ENCODE measurements at regions not wholly inside any gene's neighbourhood (a gene's known extent, or its start where the extent isn't known, plus 50 kb on each side); places are given as distances from the start of the nearest gene placed in this dataset.
A peak's percentile ranks its signal among the peaks of the same experiment; 100 is the strongest.
"Not testable (repeated sequence)": the region's sequence is repeated elsewhere in the genome, so short reads cannot be mapped to it uniquely, and the experiment has no call there.

- no peak for DNase-seq
- in situ Hi-C loops (cut with HindIII; ENCODE audit: low pct_ligation_motif_present, low pct_unique_long_range_greater_than_20kb, low sequenced_read_pairs): no loop called here
Measured at GRCh38 chr1:228839656-228840055, 104.4 kb downstream of the RHOU start.

GRCh38 chr1:228841632-228842031, 106.4 kb downstream of the RHOU start:
- no peak for DNase-seq
- in situ Hi-C loops (cut with HindIII; ENCODE audit: low pct_ligation_motif_present, low pct_unique_long_range_greater_than_20kb, low sequenced_read_pairs): no loop called here

GRCh38 chr1:228842094-228842775, 107.0 kb downstream of the RHOU start:
- in situ Hi-C loops (cut with HindIII; ENCODE audit: low pct_ligation_motif_present, low pct_unique_long_range_greater_than_20kb, low sequenced_read_pairs): no loop called here
- DNase-seq: peak; percentile 82

DNA sequence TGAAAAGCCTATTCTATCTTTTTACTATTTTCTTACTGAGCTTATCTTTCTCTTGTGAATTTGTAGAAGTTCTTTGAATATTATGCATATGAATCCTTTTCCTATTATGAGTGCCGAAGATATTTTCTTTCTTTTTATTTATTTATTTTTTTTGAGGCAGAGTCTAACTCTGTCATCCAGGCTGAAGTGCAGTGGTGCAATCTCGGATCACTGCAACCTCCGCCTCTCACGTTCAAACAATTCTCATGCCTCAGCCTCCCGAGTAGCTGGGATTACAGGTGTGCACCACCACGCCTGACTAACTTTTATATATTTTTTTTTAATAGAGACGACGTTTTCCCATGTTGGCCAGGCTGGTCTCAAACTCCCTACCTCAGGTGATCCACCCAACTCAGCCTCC, 109.8 kb downstream of the RHOU start:
- in situ Hi-C loops (cut with HindIII; ENCODE audit: low pct_ligation_motif_present, low pct_unique_long_range_greater_than_20kb, low sequenced_read_pairs): no loop called here
- no peak for DNase-seq

- no peak for DNase-seq
- in situ Hi-C loops (cut with HindIII; ENCODE audit: low pct_ligation_motif_present, low pct_unique_long_range_greater_than_20kb, low sequenced_read_pairs): no loop called here
Measured at GRCh38 chr1:228846952-228847351, 111.7 kb downstream of the RHOU start.

GRCh38 chr1:228847451-228847850, 112.2 kb downstream of the RHOU start:
- in situ Hi-C loops (cut with HindIII; ENCODE audit: low pct_ligation_motif_present, low pct_unique_long_range_greater_than_20kb, low sequenced_read_pairs); DNase-seq: not testable (repeated sequence)

- in situ Hi-C loops (cut with HindIII; ENCODE audit: low pct_ligation_motif_present, low pct_unique_long_range_greater_than_20kb, low sequenced_read_pairs): no loop called here
- DNase-seq: no peak
Measured at GRCh38 chr1:228848406-228848805, 113.1 kb downstream of the RHOU start.

DNA sequence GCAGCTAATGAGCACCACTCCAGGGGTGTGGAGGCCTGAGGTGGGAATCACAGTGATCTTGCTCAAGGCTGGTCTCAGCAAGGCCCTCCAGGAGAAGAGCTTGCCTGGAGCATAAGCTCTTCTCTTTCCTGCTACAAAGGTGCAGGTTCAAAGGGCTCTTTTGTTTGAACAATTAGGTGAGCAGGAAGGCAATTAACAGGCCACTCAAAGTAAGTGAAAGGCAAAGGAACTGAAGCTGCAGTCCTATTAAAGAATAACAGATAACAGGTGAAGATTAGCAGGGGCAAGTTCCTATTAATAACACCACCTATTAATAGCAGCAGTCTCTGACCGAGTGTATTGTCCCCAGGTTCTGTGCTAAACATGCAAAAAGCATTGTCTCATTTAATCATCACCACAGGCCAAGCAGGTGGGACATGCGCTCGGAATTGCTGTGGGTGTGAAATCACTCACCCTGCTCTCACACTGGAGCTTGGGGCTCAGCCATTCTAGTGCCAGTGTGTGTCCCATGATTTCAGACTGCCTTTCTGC, 113.8 kb downstream of the RHOU start:
- in situ Hi-C loops (cut with HindIII; ENCODE audit: low pct_ligation_motif_present, low pct_unique_long_range_greater_than_20kb, low sequenced_read_pairs): no loop called here
- DNase-seq: no peak

DNA sequence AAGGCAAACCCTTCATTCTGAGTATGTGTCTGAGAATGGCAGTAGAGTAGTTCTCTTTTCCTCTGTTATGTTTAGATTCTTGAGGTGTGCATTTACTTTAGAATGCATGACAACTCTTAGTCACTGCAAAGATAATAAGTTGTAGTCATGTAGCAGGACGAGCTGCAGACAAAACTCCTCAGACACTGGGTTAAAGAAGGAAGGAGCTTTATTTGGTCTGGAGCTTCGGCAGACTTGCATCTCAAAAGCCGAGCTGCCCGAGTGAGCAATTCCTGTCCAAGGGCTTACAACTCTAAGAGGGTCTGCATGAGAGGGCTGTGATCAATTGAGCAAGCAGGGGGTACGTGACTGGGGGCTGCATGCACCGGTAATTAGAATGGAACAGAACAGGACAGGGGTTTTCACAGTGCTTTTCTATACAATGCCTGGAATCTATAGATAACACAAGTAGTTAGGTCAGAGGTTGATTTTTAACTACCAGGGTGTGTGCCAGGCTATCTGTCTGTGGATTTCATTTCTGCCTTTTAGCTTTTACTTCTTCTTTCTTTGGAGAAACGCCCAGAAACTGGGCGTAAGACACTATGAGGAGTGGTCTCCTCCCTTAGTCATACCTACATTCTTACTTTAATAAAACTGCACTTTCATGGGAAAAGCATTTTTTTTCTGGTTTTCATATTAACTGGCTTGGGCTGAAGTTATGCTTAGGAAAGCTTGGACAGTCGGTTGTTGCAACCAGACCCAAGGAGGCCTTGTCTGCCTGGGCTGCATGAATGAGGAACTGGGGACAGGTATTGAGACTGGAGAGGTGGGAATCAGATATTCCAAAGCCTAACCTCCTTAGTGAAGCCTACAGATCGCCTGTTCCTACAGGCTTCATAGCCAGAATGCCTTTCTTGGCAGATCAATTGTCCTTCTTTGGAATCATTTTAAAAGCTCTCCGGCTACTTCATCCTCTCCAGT, 115.1 kb downstream of the RHOU start:
- peak; percentile 26 for DNase-seq
- in situ Hi-C loops (cut with HindIII; ENCODE audit: low pct_ligation_motif_present, low pct_unique_long_range_greater_than_20kb, low sequenced_read_pairs): no loop called here

- in situ Hi-C loops (cut with HindIII; ENCODE audit: low pct_ligation_motif_present, low pct_unique_long_range_greater_than_20kb, low sequenced_read_pairs): no loop called here
- no peak for DNase-seq
Measured at GRCh38 chr1:228851193-228851592, 115.9 kb downstream of the RHOU start.

- DNase-seq: no peak
- in situ Hi-C loops (cut with HindIII; ENCODE audit: low pct_ligation_motif_present, low pct_unique_long_range_greater_than_20kb, low sequenced_read_pairs): no loop called here
Measured at GRCh38 chr1:228851618-228852017, 116.3 kb downstream of the RHOU start.

DNA sequence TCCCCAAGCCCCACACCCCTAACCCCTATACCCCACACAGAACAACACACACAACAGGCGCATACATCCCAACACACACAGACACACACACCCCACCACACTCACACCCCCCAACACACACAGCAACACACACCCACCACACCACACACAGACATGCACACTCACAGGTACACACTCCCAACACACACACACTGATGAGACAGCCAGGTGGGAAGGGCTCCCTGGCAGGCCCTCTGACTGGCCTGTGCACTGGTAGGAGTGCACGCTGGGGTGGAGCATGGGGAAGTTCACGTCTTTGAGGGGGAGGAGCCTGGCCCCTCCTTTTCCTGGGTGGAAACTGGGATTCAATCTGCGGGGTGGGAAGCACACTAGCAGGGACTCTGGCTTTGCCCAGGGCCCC, 116.7 kb downstream of the RHOU start:
- in situ Hi-C loops (cut with HindIII; ENCODE audit: low pct_ligation_motif_present, low pct_unique_long_range_greater_than_20kb, low sequenced_read_pairs): no loop called here
- no peak for DNase-seq

GRCh38 chr1:228852511-228853088, 117.3 kb downstream of the RHOU start:
- in situ Hi-C loops (cut with HindIII; ENCODE audit: low pct_ligation_motif_present, low pct_unique_long_range_greater_than_20kb, low sequenced_read_pairs): no loop called here
- no peak for DNase-seq

GRCh38 chr1:228853191-228853590, 117.9 kb downstream of the RHOU start:
- no peak for DNase-seq
- in situ Hi-C loops (cut with HindIII; ENCODE audit: low pct_ligation_motif_present, low pct_unique_long_range_greater_than_20kb, low sequenced_read_pairs): no loop called here

DNA sequence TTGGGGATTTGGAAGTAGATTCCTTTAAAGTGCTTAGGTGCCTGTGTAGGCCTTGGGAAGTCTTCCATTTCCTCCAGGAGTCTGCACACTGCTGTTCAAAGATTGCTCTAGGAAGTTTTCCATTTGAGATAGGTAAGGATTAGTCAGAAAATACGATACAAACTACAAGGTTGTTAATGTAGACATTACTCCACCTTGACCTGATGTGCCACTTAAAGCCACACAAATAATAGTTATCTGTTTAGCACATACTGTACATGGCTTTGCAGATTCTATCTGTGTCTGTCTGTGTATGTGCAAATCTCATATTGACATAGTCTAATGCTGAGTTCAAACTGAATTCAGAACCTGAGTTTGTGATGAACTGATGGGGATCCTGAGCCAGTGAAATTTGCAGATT, 118.4 kb downstream of the RHOU start:
- in situ Hi-C loops (cut with HindIII; ENCODE audit: low pct_ligation_motif_present, low pct_unique_long_range_greater_than_20kb, low sequenced_read_pairs): no loop called here
- DNase-seq: no peak

GRCh38 chr1:228854907-228855306, 119.6 kb downstream of the RHOU start:
- in situ Hi-C loops (cut with HindIII; ENCODE audit: low pct_ligation_motif_present, low pct_unique_long_range_greater_than_20kb, low sequenced_read_pairs): no loop called here
- no peak for DNase-seq

- in situ Hi-C loops (cut with HindIII; ENCODE audit: low pct_ligation_motif_present, low pct_unique_long_range_greater_than_20kb, low sequenced_read_pairs): no loop called here
- no peak for DNase-seq
Measured at GRCh38 chr1:228857611-228858010, 122.3 kb downstream of the RHOU start.

DNA sequence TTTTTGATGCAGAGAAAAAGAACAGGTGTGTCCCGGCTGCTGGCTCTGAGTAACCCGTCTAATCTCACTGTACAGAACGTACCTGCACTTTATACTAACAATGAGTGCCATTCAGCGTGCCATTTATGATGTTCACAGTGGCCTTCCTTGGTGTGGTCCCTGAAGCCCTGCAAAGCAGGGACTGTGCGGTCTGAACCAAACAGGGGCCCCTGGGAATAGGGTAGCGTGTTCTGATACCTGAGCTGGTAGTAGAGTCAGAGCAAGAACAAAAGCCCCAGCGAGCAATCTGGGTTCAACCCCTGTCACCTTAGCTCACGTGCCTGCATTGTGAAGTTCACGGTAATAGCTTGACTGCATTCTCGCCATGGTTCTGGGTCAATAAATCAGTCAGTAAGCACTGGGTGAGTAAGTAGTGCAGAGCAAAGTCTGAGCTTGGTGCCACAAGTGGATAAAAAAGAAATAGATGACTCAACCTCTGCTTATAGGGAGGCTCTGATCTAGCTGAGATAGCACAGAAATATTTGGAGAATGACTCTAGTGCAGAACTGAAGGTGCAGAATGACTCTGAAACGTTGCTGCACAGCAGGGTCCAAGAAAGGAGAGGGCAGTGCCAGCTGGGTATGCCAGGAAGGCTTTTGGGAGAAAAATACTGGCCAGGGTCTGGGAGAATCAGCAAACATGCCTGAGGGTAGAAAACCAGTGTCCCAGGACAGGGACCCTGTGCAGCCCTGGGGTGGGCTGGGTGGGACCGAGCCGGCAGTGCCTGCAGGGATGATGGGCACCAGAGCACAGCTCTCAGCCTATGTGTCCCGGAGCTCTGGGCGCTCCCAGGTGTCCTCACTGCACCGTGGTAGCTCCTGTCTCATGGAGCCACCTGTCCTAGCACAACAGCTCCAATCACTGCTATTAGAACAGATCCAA, 125.9 kb downstream of the RHOU start:
- DNase-seq: peak; percentile 98

More for the DNA sequence above, 125.9 kb downstream of the RHOU start:
- in situ Hi-C loops (cut with HindIII; ENCODE audit: low pct_ligation_motif_present, low pct_unique_long_range_greater_than_20kb, low sequenced_read_pairs): no loop called here
